ENCODE measurements at regions not wholly inside any gene's neighbourhood (a gene's known extent, or its start where the extent isn't known, plus 50 kb on each side); places are given as distances from the start of the nearest gene placed in this dataset.

DNA sequence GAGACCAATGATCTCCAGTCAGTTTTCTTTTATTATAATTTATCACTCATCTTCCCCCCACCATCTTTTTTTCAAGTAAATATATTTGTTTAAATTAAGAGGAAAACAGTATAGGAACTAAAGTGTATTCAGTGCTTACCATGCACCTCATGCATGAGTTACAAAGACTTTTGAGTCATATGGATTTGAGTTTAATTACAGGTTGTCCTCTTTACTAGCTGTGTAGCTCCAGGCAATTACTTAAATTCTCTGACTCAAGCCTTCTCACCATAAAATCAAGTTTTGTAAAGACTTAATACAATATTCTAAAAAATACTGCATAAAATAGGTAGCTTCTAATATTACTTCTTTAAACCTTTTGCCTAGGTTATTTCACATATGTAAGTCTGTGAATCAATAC lies 251.3 kb downstream of the SLC16A7 start:
- H3K9me3 Mint-ChIP-seq = peaks cover 0 to 10% (median 2%) of the 10 kb centered on the region in 7 donors
- Histone ChIP-seq H3K4me3 (replicated peaks in 1 of 3; ENCODE audit: low read depth in 2 of 3, low read length in 3 of 3) (no peak overlapping the region), H3K27me3 (ENCODE audit: control insufficient read depth in 2 of 2, insufficient read depth in 2 of 2, low read length in 2 of 2) (no peaks in the 10 kb centered on the region), H3K9ac (ENCODE audit: insufficient read depth, low read length, poor library complexity, severe bottlenecking) (no peak overlapping the region), H3K79me2 (ENCODE audit: insufficient read depth, low read length) (no peaks in the 10 kb centered on the region), H3K4me2 (replicated peaks; ENCODE audit: extremely low read depth, low read length, poor library complexity, severe bottlenecking) (no peak overlapping the region), H4K20me1 (ENCODE audit: insufficient read depth, low read length) (no peaks in the 10 kb centered on the region), H3K36me3 (replicated peaks in 1 of 2; ENCODE audit: control insufficient read depth in 1 of 2, insufficient read depth in 2 of 2, low read length in 2 of 2) (no peaks in the 10 kb centered on the region), H3K27ac (ENCODE audit: low read depth in 1 of 2, low read length in 2 of 2) (no peak overlapping the region), H3K9me3 (replicated peaks in 1 of 2; ENCODE audit: control insufficient read depth in 1 of 2, insufficient read depth in 1 of 2, low read length in 2 of 2) (no peaks in the 10 kb centered on the region), H2AFZ (ENCODE audit: insufficient read depth, low read depth, low read length, poor library complexity, severe bottlenecking) (no peak overlapping the region), H3K4me1 (ENCODE audit: control insufficient read depth in 1 of 2, insufficient read depth in 2 of 2, low read length in 2 of 2) (no peaks in the 10 kb centered on the region)
- TF ChIP-seq, protein P1, sequence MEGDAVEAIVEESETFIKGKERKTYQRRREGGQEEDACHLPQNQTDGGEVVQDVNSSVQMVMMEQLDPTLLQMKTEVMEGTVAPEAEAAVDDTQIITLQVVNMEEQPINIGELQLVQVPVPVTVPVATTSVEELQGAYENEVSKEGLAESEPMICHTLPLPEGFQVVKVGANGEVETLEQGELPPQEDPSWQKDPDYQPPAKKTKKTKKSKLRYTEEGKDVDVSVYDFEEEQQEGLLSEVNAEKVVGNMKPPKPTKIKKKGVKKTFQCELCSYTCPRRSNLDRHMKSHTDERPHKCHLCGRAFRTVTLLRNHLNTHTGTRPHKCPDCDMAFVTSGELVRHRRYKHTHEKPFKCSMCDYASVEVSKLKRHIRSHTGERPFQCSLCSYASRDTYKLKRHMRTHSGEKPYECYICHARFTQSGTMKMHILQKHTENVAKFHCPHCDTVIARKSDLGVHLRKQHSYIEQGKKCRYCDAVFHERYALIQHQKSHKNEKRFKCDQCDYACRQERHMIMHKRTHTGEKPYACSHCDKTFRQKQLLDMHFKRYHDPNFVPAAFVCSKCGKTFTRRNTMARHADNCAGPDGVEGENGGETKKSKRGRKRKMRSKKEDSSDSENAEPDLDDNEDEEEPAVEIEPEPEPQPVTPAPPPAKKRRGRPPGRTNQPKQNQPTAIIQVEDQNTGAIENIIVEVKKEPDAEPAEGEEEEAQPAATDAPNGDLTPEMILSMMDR (IDR thresholded peaks at IDR 0.05) = no peak
- no peak overlapping the region for H3K27ac Mint-ChIP-seq
- no peak for DNase-seq
- intact Hi-C loops (cut with micrococcal nuclease) = no loop called here
- H3K27me3 Mint-ChIP-seq (ENCODE audit: low read depth in 3 of 3) = peaks cover 0 to 3% (median 0%) of the 10 kb centered on the region in 3 donors
- no peaks in the 10 kb centered on the region for H3K36me3 Mint-ChIP-seq
- H3K4me3 Mint-ChIP-seq = no peak overlapping the region
- H3K4me1 Mint-ChIP-seq = no peaks in the 10 kb centered on the region

DNA sequence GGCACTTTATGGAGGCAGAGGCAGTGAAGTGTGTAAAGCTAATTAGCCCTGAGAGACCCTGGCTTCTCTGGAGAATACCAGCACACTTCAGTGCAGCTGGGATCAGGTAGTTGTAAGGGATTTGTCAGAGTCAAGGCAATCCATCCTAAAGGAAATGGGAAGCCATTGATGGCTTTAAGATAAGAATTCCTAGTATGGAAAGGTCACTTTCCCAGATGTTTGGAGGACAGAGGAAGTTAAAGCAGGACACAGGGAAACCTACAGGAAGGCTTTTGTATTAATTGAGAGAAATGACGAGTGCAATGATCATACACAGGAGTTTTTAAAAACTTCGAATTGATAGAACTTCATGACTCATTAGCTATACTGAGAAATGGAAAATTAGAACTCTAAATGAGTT lies 254.4 kb downstream of the SLC16A7 start:
- no peak overlapping the region for H3K4me2 ChIP-seq (replicated peaks; ENCODE audit: extremely low read depth, low read length, poor library complexity, severe bottlenecking)
- TF ChIP-seq, protein P1 (IDR thresholded peaks at IDR 0.05) = no peak
- no peak overlapping the region for H2AFZ ChIP-seq (ENCODE audit: insufficient read depth, low read depth, low read length, poor library complexity, severe bottlenecking)

More for the DNA sequence above, 254.4 kb downstream of the SLC16A7 start:
- Histone ChIP-seq H3K27me3 (ENCODE audit: control insufficient read depth in 2 of 2, insufficient read depth in 2 of 2, low read length in 2 of 2) (no peaks in the 10 kb centered on the region), H4K20me1 (ENCODE audit: insufficient read depth, low read length) (no peaks in the 10 kb centered on the region), H3K4me1 (ENCODE audit: control insufficient read depth in 1 of 2, insufficient read depth in 2 of 2, low read length in 2 of 2) (no peaks in the 10 kb centered on the region), H3K9me3 (replicated peaks in 1 of 2; ENCODE audit: control insufficient read depth in 1 of 2, insufficient read depth in 1 of 2, low read length in 2 of 2) (no peaks in the 10 kb centered on the region), H3K9ac (ENCODE audit: insufficient read depth, low read length, poor library complexity, severe bottlenecking) (no peak overlapping the region), H3K79me2 (ENCODE audit: insufficient read depth, low read length) (no peaks in the 10 kb centered on the region), H3K27ac (ENCODE audit: low read depth in 1 of 2, low read length in 2 of 2) (no peak overlapping the region), H3K36me3 (replicated peaks in 1 of 2; ENCODE audit: control insufficient read depth in 1 of 2, insufficient read depth in 2 of 2, low read length in 2 of 2) (no peaks in the 10 kb centered on the region), H3K4me3 (replicated peaks in 1 of 3; ENCODE audit: low read depth in 2 of 3, low read length in 3 of 3) (no peak overlapping the region)
- Mint-ChIP-seq H3K4me1 (no peaks in the 10 kb centered on the region), H3K9me3 (peaks cover 0 to 12% (median 3%) of the 10 kb centered on the region in 7 donors), H3K4me3 (no peak overlapping the region), H3K27ac (no peak overlapping the region), H3K36me3 (no peaks in the 10 kb centered on the region), H3K27me3 (ENCODE audit: low read depth in 3 of 3) (peaks cover 0 to 2% (median 0%) of the 10 kb centered on the region in 3 donors)
- intact Hi-C loops (cut with micrococcal nuclease) = no loop called here
- WGBS (ENCODE audit: insufficient coverage) = 100% methylated on average over 1 of the region's 2 CpGs
- no peak for DNase-seq

All from CD14-positive monocyte (primary cell).